ENCODE measurements at regions not wholly inside any gene's neighbourhood (a gene's known extent, or its start where the extent isn't known, plus 50 kb on each side); places are given as distances from the start of the nearest gene placed in this dataset.
"Not testable (repeated sequence)": the region's sequence is repeated elsewhere in the genome, so short reads cannot be mapped to it uniquely, and the experiment has no call there.

- DNase-seq (ENCODE audit: low read depth), result no peak
These were observed 147.9 kb downstream of the MYCN start for GRCh38 chr2:16088035-16088801.

DNA sequence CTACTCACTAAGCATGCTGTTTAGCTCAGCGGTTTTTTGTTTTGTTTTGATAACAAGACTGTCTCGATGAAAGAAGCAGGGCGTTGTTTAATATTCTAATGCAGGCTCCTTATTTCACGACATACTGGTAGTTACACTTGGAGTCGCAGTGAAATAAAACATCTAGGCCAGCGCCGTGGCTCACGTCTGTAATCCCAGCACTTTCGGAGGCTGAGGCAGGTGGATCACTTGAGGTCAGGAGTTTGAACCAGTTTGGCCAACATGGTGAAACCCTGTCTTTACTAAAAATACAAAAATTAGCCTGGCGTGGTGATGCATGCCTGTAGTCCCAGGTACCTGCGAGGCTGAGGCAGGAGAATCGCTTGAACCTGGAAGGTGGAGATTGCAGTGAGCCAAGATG lies 145.8 kb downstream of the MYCN start:
- not testable (repeated sequence) for DNase-seq (ENCODE audit: low read depth)

GRCh38 chr2:16085073-16085472 lies 144.7 kb downstream of the MYCN start:
- no peak for DNase-seq (ENCODE audit: low read depth)

DNA sequence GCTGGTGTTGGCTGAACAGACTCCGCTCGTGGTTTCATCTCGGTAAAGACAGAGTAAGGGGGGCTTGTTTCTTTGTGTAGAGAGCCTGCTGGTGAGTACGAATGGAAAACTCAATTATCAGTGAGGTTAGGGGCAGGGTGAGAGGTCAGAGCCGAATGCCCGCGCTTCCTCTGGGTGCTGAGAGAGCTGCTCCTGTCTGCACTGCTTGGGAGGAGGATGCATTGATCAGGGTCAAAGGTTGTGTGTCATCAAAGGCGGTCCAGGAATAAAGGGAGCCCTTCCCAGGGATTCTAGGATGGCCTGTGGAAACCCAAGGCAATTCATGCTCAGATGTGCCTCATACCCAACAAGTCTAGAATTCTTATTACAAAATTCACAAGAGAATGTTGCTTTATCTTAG lies 143.9 kb downstream of the MYCN start:
- DNase-seq (ENCODE audit: low read depth), result no peak

DNA sequence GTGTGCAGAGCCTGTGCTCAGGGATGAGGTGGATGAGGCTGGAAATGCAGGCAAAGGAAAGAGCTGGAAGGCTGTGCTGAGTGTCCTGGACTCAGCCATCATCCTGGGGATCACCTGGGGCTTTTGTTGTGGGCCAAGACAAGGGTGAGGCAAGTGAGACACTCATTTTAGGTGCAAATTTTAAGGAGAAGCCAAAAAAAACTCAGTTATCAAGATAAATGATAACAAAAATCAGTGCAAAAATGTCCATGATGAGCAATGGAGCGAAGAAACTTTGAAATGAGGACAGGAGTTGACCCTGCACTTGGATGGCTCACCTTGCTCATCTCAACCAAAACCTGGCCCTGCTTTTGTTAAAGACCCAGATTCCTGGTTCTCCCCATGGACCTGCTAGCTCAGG lies 141.9 kb downstream of the MYCN start:
- DNase-seq (ENCODE audit: low read depth), result no peak

DNA sequence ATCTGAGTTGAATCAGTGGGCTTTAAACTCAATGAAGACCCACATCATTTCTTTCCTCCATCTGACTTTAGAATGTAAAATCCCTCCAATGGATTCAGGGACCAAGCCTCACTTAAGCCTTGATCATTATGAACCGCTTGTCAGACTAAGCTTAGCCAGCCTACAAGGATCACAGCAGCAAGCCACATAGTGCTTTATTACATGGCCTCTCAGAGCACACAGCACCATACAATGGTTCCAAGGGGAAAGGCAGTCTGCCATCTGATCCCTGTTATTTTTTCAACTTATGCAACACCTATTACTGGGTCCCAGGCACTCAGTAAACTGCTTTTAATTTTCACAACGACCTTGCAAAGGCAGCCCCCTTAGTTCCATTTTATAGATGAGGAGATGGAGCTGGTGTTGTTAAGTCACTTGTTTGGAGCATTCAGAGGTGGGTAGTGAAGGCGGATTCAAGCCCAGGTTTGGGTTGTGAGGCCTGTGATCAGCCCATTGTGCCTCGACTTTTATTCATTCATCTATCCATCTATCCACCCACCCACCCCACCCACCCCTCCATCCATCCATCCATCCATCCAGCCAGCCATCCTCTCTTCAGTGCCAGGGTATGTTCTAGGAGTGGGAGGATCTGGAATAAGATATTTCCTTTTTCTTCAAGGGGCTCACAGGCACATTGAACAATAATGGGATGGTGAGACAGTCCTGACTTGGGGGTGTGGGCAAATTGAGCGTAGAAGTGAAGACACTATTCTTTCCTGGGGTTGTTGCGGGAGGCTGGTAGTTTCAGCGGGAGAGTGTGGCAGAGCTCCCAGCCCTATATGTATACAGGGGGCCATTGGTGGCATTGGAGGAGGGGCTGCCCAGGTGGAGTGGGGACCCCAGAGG lies 141.2 kb downstream of the MYCN start:
- DNase-seq (ENCODE audit: low read depth), result no peak

DNA sequence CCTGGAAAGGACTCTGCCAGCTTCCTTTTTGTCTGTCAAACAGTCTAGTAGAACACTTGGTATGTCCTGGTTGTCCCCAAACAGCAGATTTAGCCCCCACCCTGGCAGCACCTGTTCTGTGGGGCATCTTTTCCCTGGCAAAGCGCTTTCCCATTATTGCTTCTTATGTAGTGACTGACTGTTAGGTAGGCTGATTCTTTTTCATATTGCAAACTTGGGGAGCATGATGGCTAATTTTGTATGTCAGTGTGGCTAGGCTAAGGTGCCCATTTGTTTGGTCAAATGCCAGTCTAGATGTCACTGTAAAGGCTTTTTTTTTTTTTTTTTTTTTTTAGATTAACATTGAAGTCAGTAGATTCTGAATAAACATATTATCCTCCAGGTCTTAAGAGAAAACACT lies 140.2 kb downstream of the MYCN start:
- no peak for DNase-seq (ENCODE audit: low read depth)

GRCh38 chr2:16080071-16080470 lies 139.7 kb downstream of the MYCN start:
- DNase-seq (ENCODE audit: low read depth), result no peak

- no peak for DNase-seq (ENCODE audit: low read depth)
These were observed 139.3 kb downstream of the MYCN start for GRCh38 chr2:16079637-16080036.

DNA sequence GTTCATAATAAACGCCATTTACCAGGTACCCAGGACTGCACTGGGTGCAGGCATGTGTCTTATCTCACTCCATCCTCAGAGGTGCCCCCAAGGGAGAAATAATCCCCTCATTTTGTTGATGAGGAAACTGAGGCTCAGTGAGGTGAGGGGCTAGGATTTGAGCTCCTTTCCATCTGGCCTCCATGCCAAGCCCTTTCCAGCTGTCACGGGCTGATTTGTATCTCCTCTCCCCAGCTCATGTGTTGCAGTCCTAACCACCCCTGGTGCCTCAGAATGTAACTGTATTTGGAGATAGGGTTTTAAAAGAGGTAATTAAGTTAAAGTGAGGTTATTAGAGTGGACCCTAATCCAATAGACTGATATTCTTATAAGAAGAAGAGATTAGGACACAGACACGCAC lies 137.3 kb downstream of the MYCN start:
- DNase-seq (ENCODE audit: low read depth), result no peak

GRCh38 chr2:16076911-16077310 lies 136.6 kb downstream of the MYCN start:
- no peak for DNase-seq (ENCODE audit: low read depth)

GRCh38 chr2:16075045-16076012 lies 135.0 kb downstream of the MYCN start:
- DNase-seq (ENCODE audit: low read depth), result no peak

- no peak for DNase-seq (ENCODE audit: low read depth)
These were observed 133.6 kb downstream of the MYCN start for GRCh38 chr2:16073921-16074425.

GRCh38 chr2:16073471-16073870 lies 133.1 kb downstream of the MYCN start:
- DNase-seq (ENCODE audit: low read depth), result no peak

DNA sequence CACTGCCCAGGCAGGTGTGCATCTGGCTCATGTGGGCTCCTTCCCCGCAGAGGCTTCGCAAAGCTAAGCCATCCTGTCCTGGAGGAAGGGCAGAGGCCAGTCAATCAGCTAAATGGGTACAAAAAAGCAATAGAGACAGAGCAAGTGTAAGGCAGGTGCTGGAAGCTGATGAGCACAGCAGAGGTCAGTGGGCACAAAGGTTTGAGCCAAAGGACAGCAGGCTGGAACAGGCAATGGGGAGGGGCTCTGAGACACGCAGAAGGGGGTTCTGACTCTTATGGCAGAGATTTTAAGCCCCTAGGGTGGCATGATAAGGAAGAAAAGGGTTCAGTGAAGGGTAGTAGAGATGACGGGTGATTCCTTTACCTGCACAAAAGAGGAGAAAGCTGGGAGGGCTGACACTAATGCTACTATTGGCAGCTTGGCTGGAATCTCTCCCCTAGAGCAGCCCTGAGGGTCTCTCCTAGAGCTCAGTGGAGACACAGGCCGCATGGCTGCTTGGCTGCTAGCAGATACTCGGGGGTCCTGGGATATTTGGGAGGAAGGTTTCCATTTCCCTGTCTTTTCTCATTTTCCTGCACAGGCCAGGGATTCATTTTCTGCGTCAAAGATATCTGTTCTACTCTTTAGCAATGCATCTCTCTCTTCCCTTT lies 132.4 kb downstream of the MYCN start:
- no peak for DNase-seq (ENCODE audit: low read depth)

DNA sequence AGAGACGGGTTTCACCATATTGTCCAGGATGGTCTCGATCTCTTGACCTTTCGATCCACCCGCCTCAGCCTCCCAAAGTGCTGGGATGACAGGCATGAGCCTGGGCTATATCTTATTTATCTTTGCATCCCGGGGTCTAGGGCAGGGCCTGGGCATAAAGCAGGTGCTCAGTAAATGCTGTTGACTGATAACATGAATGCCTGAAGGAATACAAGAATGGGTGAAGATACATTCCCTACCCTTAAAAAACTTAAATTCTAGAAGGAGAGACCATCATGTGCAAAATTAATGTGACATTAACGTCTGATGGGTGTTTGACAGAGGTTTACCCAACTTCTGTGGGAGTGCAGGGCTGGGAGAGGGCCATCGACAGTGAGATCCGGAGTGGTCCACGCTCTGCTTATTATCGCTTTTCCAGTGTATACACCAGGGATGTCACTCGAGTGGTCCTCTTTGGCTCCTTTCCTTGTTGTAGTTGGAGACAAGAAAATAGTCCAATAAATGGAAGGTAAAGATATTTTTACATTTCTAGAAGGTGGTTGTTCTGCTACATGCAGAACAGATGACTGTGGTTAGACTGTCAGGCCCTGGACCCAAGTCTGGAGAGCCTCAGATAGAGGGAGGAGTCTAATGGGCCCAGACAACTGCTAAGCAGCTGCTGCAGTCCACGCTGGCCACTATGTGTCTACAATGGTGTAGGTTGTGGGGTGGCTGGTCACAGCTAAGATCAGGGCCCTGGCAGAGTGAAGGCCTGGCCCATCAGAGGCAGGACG lies 131.7 kb downstream of the MYCN start:
- DNase-seq (ENCODE audit: low read depth), result no peak

DNA sequence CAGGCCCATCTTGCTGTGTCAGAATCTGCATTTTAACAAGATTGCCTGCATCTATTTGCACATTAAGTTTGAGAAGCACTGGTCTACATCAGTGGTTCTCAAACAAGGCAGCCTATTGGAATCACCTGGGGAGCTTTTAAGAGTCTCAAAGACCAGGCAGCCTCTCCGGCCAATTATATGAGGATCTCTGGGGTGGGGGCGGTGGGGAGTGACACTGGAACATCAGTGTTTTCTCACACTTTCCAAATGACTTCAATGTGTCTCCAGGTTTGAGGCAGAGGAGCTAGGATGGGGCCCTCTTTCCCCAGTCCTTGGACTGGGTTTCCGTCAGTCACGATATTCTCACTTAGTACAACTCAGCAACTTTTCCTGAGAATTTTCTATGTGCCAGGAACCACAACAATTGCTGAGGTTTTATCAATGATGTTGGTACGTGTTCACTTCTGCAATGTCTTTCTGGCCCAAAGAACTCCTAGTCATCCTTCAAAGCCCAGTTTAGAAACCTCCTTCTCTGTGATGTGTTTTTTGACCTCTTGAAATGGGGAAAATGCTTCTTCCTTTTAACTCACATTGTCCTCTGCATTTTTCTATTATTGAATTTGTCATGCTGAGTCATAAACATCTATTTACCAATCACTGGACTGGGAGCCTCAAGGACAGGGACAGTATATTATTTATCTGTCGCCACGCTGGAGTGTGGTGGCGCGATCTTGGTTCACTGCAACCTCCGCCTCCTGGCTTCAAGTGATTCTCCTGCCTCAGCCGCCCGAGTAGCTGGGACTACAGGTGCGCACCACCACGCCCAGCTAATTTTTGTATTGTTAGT lies 130.9 kb downstream of the MYCN start:
- DNase-seq (ENCODE audit: low read depth), result no peak

- DNase-seq (ENCODE audit: low read depth), result no peak
These were observed 130.3 kb downstream of the MYCN start for GRCh38 chr2:16070648-16070971.

DNA sequence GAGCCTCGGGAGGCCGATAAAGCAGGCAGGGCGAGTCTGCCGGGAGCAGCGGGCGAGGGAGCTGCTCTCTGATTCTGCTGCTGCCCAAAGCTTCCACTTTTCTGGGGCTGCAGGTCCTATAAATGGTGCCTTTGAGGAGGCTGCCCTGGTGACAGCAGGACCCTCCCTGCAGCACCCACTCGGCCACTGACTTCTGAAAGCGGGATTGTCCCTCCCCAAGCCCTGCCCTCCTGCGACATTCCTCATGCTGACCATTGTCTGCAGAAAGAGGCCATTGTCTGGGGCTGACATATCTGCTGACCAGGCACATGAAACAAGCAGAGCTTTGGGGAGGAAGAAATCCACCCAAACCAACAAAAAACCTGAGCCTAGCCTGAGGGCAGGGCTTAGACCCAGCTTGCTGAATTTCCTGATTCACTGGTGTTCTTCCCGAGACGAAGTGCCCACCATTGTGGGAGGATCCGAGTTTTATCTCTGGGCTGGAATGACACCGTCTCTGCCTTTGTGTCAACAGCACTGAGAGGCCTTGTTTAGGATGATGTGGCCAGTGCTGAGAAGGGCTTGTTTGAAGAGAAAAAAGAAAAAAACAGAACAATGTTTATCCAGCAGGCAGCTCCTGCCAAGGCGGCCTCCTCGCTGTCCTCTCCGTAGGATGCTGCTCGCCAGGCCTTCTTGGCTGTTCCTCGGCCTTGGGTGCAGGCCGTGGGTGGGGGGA lies 129.7 kb downstream of the MYCN start:
- DNase-seq (ENCODE audit: low read depth), result no peak

Data from M059J (cell line).